CMK (cell line): ENCODE measurements at regions not wholly inside any gene's neighbourhood (a gene's known extent, or its start where the extent isn't known, plus 50 kb on each side); places are given as distances from the start of the nearest gene placed in this dataset.
"Not testable (repeated sequence)": the region's sequence is repeated elsewhere in the genome, so short reads cannot be mapped to it uniquely, and the experiment has no call there.

Experiments used
- DNase-seq: peaks from one replicate; pipeline ENCODE4 v3.0.0-alpha.2; 2010; ENCODE audit warnings: low read depth

DNA sequence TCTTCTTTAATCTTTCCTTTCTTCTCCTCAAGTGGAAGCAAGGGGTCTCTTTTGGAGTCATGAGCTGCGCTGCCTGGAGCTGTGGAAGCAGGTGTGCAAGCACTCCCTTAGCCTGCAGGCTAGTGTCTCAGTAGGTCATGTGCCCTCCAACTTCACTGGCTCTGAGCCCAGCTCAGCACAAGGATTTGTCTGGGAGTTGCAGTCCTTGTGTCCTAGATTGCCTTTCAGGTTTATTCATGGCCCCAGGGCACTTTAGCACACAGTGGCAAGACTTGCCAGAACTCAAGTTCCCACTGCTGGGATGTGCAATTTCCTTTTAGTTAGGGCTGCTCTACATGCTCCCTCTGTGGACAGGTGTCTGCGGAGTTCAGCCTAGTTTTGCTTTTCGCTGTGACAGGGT, 211.7 kb downstream of the LIG4 start:
- DNase-seq, result no peak

DNA sequence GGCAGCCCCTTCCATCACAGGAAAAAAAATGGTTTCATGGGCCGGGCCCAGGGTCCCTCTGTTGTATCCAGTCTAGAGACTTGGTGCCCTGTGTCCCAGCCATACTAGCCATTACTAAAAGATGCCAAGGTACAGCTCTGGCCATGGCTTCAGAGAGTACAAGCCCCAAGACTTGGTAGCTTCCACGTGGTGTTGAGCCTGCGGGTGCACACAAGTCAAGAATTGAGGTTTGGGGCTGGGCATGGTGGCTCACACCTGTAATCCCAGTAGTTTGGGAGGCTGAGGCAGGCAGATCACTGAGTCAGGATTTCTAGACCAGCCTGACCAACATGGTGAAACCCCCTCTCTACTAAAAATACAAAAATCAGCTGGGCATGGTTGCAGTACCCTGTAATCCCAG, 214.3 kb downstream of the LIG4 start:
- DNase-seq, result no peak

DNA sequence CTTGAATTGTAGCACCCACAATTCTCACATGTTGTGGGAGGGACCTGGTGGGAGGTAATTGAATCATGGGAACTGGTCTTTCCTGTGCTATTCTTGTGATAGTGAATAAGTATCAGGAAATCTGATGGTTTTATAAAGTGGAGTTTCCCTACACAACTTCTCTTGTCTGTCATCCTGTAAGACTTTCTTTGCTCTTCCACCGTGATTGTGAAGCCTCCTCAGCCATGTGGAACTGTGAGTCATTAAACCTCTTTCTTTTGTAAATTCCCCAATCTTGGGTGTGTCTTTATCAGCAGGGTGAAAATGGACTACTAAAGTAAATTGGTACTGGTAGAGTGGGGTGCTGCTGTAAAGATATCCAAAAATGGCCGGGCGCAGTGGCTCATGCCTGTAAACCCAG, 215.6 kb downstream of the LIG4 start:
- DNase-seq, result no peak

DNA sequence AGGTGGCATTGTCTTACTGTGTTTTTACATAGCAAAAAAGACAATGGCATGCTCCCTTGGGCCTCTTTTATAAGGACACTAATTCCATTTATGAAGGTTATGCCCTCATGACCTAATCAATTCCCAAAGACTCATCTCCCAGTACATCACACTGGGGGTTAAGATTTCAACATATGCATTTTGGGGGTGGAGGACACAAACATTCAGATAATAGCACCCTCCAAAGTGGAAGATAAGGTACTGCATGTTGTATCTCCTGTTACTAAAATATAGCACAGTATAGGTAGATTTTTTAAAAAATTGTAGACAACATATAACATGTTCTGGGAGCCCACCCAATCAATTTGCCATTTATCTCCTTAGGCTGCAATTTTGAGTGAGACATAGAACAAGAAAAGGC, 221.2 kb downstream of the LIG4 start:
- DNase-seq, result no peak

DNA sequence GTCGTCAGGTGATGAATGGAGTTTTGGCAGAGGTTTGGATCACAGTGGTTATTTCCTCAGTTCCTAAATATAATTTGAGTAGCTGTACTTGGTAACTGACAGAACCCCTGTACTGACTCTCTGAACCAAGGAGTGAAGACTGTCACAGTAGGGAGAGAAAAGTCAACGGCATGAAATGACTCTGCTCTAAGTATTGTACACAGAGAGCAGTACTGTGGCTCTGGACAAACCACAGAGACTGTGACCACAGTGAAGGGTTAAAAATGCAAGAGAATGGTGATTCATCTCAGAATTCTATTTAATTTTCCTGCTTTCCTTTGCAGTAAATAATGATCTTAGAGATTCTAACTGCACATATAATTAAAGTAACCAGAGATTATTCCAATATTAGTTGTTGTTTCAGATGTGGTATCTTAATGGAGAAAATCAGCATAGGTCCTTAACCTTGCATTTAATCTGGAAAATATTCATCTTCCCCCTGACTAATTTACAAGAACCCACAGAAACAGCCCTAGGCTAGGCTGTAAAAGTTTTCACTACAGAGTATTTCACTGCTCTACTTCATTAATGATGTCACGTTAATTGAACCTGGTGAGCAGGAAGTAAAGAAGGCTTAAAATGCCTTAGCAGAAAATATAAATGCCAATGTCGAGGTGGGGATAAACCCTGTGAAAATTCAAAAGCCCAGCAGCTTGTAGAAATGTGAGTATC, 221.9 kb downstream of the LIG4 start:
- no peak for DNase-seq

DNA sequence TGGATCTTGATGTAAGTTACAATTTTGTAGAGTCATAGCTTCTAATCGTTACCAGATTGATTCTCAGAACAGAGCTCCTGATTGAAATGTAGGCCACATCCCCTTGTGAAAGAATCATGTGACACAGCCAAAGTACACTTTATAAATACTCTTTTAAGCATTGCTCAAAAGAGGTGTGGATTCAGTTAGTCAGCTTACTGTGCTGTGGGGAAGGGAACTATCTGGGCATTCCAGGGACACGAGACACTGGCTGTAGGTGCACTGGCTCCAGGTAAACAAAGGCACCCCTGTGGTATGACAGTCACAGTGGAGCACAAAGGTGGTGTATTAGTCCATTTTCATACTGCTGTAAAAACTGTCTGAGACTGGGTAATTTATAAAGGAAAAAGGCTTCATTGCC, 222.8 kb downstream of the LIG4 start:
- DNase-seq, result no peak

DNA sequence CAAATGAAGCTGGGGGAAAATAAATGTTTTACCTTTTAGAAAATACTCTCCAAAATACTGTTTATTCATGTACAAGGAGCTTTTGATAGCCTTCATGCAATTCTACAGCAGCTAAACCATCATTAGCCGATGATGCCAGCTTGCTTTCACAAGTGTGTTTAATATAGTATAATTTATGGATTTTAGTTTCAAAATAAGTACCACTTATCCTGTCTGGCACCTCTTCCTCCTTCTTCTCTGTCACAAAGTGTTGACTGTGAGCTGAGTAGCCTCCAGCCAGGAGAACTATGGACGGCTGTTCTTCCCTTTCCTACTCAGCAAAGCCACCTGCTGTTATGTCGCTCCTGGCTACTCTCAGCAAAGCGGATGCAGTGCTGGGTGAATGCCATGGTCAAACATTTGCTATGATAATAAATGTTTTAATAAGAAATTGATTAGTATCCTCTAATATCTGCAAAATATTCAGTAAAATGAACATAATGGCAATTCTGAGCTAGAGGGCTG, 238.2 kb downstream of the LIG4 start:
- DNase-seq, result no peak

DNA sequence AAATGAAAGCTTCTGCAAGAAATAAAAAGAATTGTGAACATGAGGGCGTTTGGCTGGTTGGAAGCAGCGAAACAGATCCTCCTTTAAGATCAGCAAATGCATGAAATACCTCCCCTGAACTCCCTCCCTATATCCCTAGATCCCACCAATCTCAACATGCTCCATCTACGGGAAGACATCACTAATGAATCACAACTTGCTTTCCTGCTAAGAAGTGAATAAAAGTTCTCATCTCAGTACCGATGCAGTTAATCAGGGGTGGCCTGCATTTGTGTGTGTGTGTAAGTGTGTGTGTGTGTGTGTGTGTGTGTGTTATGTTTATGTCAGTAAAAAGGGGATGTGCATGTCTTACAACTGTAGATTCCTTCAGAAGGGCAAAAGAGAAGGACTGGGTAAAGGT, 238.7 kb downstream of the LIG4 start:
- DNase-seq, result no peak

DNA sequence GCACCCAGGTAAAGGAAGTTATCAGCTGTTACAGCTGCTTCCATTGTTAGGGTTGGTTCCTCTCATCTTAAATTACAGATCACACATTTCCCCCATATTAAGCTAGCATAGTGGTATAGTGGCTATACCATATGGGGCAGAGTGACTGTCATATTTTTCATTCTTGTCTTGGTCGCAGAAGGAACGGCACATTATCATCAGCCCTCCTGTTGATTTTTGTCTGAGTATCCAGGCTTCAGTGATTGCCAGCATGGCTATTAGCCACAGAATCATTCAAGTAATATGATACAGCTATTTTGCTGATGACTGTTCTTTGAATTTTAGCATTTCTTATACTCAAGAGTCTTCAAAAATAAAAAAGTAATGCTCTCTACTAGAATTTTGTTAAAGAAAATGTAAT, 240.9 kb downstream of the LIG4 start:
- DNase-seq, result no peak

DNA sequence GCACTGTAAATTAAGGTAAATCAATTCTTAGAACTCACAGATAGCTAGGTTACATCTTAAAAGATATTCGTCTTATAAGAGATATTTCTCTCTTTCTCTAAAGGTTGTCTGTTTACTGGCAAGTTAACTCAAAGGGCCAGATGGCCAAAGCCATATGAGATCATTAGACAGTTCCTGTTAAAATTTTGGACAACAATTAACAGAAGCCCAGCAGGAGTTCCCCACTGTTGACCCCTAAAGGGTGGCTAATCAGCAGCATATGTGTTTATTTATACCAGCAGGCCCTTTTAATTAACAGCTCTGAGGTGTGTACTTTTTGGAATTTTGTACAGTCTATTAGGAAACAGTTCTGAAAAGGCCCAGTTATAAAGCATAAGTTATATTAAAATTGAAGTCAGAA, 245.8 kb downstream of the LIG4 start:
- no peak for DNase-seq

DNA sequence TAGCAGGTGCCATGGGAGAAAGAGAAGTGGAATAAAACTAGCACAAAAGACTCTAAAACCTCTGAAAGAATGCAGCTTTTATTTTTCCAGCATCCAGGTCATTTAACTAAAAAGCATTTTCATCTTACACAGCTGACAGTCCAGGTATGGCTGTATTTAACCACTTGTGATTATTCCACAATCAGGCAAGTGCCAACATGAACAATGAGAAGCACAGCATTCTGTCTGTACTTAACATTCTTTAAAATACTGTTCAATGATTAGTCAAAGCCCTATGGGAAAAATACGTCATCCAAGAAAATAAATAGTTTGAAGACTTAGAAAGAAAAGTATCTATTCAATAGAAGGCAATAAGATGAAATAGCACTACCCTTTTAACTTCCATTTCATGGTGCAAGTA, 246.9 kb downstream of the LIG4 start:
- no peak for DNase-seq

DNA sequence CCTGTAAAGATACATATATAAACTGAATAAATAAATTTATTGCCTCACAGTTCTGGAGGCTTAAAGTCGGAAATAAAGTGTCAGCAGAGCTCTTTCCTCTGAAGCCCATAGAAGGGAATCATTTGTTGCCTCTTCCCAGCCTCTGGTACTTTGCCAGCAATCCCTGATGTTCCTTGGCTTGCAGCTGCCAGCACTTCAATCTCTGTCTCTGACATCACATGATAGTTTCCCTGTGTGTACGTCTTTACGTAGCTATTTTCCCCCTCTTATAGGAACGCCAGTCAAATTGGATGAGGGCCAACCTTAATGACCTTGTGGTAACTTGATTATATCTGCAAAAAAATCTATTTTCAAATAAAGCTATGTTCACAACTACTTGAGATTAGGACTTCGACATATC, 250.9 kb downstream of the LIG4 start:
- DNase-seq, result no peak

DNA sequence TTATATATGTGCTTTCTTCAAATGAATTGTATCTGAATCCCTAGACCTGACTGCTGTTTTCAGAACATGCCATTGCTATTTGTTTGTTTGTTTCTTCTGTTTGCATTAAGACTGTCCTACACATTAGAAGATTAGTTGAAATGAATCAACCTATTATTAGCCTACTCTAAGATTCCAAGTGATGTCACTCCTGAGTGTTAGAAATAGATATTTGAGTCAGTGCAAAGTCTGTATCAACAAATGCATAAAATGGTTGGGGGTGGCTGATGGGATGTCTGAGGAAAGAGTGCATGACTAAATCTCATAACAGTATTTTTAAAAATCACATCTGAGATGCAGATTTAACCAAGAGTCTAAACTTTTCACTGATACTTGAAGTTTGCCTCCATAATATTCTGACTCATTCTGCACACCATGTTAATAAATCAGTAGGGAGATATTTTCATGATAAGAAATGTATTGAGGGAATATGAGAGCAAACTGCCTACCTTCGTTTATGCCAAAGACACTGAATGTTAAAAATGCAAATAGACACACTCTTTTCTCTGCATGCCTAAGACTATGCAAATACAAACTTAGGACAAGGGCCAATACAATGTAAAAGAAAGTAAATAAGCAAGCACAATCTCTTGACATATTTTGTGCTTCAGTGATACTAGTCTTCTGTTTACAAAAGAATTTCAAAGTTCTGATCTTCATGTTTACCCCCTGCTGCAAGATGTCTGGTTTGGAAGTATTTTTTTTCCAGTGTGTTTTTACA, 253.3 kb downstream of the LIG4 start:
- DNase-seq, result no peak

DNA sequence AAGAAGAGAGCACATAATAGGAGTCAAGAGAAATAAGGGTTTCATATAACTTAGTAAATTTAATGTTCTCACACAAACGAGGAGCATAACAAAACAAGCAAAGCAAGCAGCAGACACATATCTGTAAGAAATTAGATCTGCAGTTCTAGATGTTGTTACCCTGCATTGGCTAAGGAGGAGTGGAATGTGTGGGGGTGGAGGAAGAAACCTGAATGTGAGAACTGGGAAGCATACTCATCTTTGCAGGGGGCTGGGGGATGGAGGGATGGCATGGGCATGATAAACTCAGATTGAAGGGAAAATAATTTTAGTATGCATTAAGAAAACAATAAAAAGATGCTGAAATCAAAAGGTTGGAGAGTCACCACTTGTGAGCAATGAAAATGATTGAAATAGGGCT, 255.0 kb downstream of the LIG4 start:
- no peak for DNase-seq

DNA sequence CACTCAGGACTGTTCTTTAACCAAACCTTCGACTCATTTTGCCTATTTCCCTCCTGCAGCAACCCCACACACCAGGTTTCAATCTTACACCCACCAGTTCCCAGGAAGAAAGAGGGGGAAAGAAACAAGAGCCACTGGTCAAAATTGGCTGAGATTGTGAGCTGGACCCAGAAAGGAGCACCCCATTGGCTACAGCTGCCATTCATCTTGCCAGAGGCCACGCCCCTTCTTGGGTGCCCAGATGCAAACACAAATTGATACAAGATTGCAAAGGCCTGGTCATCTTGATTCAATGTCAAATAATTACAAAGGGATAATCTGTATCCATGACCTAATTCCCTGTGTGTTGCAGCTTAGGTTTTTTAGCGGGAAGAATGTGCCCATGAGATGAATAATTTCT, 258.4 kb downstream of the LIG4 start:
- DNase-seq, result no peak

DNA sequence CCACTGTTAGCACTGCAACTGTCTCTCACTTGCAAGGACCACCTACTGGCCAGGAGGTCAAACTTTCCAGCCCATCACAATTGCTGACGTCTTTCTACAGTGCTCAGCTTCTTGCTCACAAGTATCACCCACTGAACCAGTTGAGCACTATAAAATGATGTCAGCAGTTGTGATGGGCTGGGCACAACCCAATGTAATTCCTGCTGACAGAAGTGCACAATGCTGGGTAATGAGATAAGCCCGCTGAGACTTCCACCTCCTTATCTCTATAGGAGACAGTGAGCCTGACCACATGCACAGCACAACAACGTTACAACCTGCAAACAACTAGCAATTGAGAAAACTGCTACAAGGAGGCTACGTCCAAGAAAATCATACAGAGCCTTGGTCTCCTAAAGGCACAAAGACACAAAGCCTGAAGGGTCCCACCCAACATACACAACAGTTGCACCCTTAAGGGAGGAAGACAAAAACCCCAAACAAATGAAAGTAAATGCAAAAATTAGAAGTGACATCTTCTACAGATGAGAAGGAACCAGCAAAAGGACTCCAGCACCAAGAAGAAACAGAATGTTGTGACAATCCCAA, 273.2 kb downstream of the LIG4 start:
- DNase-seq, result peak; percentile 67

DNA sequence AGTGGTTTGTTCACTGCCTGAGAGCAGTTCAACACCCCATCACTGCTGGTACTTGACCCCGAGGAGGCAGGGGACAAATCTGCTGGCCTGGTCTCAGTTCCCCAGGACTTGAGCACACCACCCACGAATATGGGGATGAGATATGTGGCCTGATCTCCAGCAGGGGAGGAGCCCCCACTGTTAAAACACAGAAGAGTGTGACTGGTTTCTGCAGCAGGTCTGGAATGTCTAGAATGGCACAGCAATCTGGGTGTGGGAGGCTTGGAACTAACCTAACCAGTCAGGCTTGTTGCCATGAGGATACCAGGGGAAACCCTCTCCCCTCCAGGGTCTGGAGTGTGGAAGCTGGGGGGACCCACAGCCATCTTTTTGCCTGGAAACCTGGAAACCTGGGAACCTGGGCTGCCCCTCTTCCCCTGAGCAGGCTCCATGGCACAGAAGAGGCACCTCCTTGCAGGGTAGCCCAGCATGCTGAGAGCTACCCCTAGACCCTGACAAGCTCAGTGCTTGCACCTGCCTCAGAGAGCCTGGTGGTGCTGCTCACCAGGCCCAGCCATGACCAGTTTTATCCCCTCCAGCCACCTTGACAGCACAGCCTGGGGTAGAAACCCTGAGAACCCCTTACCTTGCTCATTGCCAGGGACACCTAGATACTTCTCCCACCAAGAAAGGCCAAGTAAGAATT, 273.8 kb downstream of the LIG4 start:
- DNase-seq, result no peak

DNA sequence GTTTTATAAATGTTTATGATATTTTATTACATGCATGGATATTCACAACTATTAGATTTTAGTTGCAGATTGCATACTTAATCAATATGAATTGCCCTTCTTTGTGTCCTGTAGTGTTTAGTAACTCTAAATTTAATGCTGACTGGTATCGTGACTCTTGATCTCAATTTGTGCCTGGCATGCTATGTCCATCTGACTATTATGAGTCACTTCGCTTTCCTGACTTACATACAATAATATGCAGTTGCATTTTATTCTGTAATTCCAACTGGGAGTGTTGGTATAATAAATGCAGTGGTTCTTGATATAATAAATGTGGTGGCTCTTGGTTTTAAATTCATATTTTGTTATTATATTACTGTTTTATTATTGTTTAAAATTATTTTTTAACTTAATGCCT, 277.5 kb downstream of the LIG4 start:
- DNase-seq, result no peak

DNA sequence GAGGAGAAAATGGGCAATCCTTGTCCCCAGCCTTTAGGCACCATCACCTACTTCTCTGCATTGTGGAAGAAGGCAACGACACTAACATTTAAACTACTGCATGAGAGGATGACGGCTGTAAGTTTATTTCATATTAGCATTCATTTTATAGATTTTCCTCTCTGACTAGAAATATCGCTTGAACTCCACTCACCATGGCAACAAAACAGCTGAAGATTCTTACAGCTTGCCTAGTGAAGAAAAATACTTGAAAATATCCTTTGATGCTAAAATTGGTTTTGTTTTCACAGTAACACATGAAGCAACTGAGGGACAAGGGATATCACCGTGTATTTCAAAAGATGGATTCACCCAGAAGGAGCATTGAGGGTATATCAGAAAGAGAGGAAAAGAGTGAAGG, 284.3 kb downstream of the LIG4 start:
- no peak for DNase-seq

DNA sequence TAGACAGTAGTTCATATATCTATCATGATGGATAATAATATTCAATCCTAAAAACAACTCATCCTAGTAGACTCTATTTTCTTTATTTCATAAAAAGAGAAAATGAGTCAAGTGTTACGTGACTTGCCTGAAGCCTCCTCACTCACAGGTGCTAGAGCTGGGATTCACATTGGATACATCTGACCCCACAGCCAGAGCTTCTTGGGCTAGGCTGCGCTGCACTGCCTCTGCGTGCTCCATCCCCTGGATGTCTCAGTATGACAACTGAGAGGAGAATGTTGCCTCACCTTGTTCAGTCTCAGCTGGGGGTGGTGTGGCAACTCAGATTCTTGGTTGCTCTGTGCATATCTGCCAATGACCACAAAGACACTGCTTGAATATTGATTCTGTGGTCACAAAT, 286.6 kb downstream of the LIG4 start:
- DNase-seq, result no peak

DNA sequence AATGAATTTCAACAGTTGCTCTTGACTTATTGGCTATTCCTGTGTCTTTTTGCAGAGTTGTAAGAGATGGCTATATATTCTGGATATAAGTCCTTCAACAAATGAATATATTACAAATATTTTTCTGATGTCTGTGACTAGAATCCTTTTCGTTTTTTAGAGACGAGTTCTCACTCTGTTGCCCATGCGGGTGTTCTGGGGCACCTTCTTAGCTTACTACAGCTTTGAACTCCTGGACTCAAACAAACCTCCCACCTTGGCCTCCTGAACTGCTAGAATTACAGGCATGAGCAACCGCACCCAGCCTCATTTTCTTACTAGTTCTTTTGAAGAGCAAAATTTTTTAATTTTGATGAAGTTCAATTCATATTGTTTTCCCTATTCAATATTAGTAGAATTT, 287.8 kb downstream of the LIG4 start:
- no peak for DNase-seq

DNA sequence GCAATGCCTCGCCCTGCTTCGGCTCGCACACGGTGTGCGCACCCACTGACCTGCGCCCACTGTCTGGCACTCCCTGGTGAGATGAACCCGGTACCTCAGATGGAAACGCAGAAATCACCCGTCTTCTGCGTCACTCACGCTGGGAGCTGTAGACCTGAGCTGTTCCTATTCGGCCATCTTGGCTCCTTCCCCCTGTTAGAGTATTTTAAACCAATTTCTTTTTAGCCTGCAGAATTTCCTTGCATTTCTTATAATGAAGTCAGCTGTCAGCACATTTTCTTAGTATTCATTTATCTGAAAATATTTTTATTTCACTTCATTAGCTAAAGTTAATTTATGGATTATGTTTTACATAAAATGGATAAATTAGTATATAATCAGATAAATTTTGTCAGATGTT, 288.8 kb downstream of the LIG4 start:
- not testable (repeated sequence) for DNase-seq

DNA sequence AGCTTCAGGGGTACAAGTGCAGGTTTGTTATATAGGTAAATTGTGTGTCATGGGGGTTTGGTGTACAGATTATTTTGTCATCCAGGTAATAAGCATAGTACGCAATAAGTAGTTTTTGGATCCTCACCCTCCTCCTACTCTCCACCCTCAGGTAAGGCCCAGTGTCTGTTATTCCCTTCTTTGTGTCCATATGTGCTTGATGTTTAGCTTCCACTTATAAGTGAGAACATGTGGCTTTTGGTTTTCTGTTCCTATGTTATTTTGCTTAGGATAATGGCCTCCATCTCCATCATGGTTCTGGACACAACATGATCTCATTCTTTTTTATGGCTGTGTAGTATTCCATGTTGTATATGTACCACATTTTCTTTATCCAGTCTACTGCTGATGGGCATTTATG, 298.4 kb downstream of the LIG4 start:
- not testable (repeated sequence) for DNase-seq
